HG03159 (cell line): ENCODE measurements at regions not wholly inside any gene's neighbourhood (a gene's known extent, or its start where the extent isn't known, plus 50 kb on each side); places are given as distances from the start of the nearest gene placed in this dataset.

ENCODE experiments used
- ATAC-seq: cut with Tn5 transposase; IDR thresholded peaks from one replicate; pipeline ENCODE4 v1.9.1; 2021; ENCODE audit warnings: mild to moderate bottlenecking, moderate library complexity; ENCODE audit not compliant: unreplicated experiment

- no peak for ATAC-seq
Measured at GRCh38 chr18:29154196-29154757, 977.3 kb upstream of the CDH2 start.

- no peak for ATAC-seq
Measured at GRCh38 chr18:29153091-29153490, 976.2 kb upstream of the CDH2 start.

- no peak for ATAC-seq
Measured at GRCh38 chr18:29147944-29148343, 971.0 kb upstream of the CDH2 start.

DNA sequence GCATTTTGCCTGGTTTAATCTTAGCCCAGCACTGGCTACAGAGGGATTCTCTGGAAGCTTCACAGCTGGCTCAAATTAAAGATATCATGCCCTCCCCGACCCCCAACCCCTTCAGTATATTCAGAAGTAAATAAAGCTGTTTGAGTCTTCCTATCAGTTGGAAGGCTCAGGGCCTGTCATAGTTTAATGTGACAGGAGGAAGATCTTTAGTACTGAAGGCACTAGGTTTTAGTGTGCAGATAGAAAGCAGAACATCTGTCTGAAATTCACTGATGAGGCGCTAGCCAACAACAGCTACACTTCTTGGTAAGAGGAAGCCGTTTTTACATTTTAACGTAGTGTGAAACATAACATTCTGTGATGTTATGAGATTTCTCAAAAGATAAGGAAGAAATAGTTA, 969.1 kb upstream of the CDH2 start:
- no peak for ATAC-seq

GRCh38 chr18:29140590-29140989, 963.7 kb upstream of the CDH2 start:
- ATAC-seq = no peak

- no peak for ATAC-seq
Measured at GRCh38 chr18:29137773-29138495, 961.0 kb upstream of the CDH2 start.

DNA sequence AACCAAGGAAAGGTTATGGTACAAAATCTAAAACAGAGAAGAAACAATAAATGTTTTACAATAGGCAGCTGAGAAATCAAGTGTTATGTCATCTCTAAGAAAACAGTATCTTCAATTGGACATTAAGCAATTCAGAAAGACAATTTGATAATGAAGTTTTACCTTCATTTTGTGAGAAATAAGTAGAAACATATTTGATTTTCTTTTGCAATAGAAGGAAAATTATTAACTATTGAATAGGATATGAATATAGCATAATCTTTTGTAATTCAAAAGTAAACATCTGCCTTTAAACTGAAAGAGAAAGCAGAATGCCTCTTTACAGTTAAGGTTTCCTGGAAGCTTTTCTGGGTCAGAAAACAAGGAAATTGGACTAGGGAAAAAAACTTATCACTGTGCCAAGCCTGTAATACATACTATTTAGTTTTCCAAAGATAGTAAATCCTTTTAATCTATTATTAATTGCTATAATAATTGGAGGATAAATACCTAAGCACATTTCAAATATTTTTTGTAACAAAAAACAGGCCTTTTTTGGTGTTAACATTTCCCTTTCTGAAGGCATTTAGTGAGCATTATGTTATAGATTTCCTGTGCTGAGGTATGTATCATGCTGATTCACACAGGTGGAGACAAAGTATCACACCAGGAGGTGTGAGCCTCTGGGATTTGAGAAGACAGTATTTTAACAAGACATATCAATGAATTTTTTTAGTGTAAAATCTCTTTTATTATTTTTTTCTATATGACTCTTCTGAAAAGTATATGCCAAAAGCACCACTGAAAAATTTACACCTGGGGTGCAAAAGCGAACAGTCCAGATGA, 947.0 kb upstream of the CDH2 start:
- ATAC-seq = no peak

GRCh38 chr18:29104671-29105070, 927.7 kb upstream of the CDH2 start:
- ATAC-seq = no peak

DNA sequence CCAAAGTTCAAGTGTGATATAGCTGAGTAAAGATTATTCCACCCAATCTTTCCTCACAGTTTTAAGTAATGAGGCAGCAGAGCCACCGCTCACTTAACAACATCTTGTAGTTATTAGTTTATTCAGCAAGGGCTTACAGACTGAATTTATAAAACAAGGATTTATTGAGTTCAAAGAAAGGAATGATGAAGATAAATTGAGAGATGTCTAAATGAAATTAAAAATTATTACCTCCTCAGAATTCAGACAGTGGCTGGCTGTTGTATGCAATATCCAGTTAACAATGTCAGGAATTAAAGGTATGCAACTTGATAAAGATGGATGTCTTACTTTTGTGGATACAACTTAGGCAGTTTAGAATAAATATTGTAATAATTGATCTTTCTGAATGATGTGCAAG, 927.3 kb upstream of the CDH2 start:
- ATAC-seq = no peak

GRCh38 chr18:29096079-29096770, 919.3 kb upstream of the CDH2 start:
- ATAC-seq = no peak

DNA sequence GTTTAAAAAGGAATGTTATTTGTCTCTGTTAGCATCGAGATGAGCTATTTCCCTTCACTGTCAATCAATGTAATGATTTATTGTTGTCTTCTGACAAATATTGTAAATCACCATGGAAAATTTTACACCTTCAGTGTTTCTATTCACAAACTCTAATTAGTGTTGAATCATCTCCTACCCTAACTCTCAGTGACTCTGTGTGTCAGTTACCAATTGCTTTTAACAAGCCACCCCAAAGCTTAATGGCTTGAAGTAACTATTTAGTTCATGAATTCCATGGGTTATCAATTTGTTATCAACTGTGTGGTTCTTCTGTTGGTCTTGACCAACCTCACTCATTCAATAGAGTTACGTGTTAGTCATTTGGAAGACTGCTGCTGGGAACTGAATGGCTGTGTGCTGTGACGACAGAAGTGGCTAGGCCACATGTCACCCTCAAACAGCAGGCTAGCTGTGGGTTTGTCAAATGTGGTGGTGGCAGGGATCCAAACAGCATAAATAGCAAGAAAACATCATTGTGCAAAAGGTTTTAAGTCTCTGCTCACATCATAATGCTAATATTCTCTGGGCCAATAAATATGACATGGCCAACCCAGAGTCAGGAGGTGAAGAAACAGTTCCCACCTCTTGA, 910.8 kb upstream of the CDH2 start:
- no peak for ATAC-seq

- ATAC-seq = no peak
Measured at GRCh38 chr18:29084120-29084519, 907.2 kb upstream of the CDH2 start.

- ATAC-seq = no peak
Measured at GRCh38 chr18:29083545-29083944, 906.6 kb upstream of the CDH2 start.

- ATAC-seq = no peak
Measured at GRCh38 chr18:29080946-29081345, 904.0 kb upstream of the CDH2 start.

- ATAC-seq = no peak
Measured at GRCh38 chr18:29078273-29078672, 901.3 kb upstream of the CDH2 start.

DNA sequence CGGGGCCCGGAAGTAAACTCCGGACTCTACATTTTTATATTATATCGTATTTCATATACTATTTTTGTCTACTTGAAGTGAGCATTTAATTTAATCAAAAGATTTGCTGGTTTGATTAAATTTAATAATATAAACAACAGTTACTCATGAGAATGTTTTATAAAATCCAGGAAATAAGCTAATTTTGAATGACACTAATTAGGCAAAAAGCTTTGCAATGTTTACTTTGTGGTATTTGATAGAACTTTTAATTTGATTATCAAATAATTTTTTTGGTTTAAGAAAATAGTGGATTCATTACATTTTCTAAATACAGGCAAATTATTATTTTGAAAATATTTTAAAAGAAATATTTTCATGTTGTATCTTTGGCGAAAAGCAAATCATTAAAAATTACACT, 900.4 kb upstream of the CDH2 start:
- ATAC-seq = no peak

DNA sequence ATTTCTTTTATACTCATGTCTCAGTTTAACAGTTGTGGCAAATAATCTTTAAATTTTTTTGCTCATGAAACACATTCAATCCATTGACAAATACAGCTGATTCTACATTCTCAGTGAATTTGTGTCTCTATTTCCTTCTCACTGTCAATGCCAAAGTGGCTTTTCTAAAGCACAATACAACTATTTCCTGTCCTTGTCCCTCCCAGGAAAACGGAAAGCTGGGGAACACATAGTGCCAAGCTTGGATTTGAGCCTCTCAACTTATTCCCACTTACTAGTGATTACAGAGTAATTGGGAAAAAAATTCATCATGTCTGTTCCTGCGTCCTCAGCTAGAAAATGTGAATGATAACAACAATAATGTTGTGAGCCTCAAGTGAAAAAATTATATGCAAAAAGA, 899.7 kb upstream of the CDH2 start:
- no peak for ATAC-seq

DNA sequence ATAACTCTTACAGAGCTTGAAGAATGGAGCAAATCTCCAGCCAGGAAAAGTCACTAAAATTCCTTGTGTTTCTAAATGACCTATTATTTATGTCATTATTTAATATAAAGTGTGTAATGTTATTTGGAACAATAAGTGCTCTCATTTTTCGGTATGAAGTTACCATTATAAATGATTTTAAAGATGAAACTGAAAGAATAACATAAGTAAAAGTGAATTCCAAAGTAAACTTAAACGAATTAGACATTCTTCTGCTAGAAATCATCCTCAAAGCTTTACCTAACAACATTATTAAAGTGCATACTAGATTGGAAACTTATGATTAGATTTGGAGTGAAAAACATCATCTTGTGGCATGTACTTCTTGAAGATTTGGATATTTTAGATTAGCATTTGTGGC, 897.2 kb upstream of the CDH2 start:
- ATAC-seq = no peak

- ATAC-seq = no peak
Measured at GRCh38 chr18:29071869-29072268, 894.9 kb upstream of the CDH2 start.

GRCh38 chr18:29063346-29063745, 886.4 kb upstream of the CDH2 start:
- no peak for ATAC-seq

DNA sequence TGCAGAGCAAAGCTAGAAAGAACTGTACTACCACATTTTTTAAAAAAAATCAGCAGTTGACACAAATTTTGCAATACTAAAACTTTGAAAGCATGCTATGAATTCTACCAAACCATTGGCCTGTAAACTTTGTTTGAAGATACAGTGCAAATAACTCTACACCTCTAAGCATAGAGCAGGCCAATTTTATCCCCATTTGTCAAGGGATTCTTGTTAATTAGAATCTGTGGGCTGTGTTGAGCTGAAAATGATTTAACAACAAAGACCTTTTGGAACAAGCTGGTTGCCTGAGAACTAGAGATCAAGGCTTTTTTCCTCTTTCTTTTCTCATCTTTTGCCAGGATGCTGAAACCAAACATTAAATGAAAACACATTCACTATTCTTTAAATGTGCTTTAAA, 886.0 kb upstream of the CDH2 start:
- no peak for ATAC-seq
